IMR-90 (cell line): ENCODE measurements at regions not wholly inside any gene's neighbourhood (a gene's known extent, or its start where the extent isn't known, plus 50 kb on each side); places are given as distances from the start of the nearest gene placed in this dataset.

Source experiments
- ATAC-seq: fragments of 200-7000 bp; cut with Tn5 transposase; 2 replicates; pipeline ENCODE4 v1.9.1; 2020; ENCODE audit warnings: low read depth, mild to moderate bottlenecking, moderate library complexity
- BruUV-seq: library from RNA; stranded (reverse); fragments of 400-500 nt; replicated peaks from 2 replicates; lab custom pipeline; 2021; lab: Mats Ljungman, UMichigan
- CTCF ChIA-PET: fragments of 300-600 bp; formaldehyde crosslinking; extraction: SDS; loops from one replicate; lab custom pipeline; 2021; ENCODE audit warnings: antibody characterized with exemption; lab: Yijun Ruan, JAX
- POLR2A ChIA-PET: fragments of 300-600 bp; sonication (Branson Sonifier 250); formaldehyde crosslinking; loops from one replicate; lab custom pipeline; 2022; ENCODE audit warnings: antibody characterized with exemption; ENCODE audit not compliant: unreplicated experiment; lab: Charles Lee
- DNase-seq: peaks from one replicate; pipeline ENCODE4 v3.0.0; 2013
- H2AFZ ChIP-seq: replicated peaks from 2 replicates; pipeline ENCODE3; 2013; ENCODE audit warnings: low read length, mild to moderate bottlenecking; ENCODE audit not compliant: poor library complexity
- H2AK5ac ChIP-seq: 2 replicates; pipeline ENCODE4 v1.6.1; 2013; ENCODE audit warnings: low read depth, low read length, inconsistent platforms
- H2AK9ac ChIP-seq: replicated peaks from 2 replicates; pipeline ENCODE3; 2013; ENCODE audit warnings: mild to moderate bottlenecking, low read depth, low read length, moderate library complexity; ENCODE audit not compliant: poor library complexity
- H2BK120ac ChIP-seq: 2 replicates; pipeline ENCODE4 v1.6.1; 2013; ENCODE audit warnings: low read depth, low read length, inconsistent platforms
- H2BK15ac ChIP-seq: 3 replicates; pipeline ENCODE4 v1.6.1; 2013; ENCODE audit warnings: low read depth, low read length, inconsistent platforms
- H2BK20ac ChIP-seq: 2 replicates; pipeline ENCODE4 v1.6.1; 2013; ENCODE audit warnings: low read depth, mild to moderate bottlenecking, inconsistent platforms, low read length, moderate library complexity
- H2BK5ac ChIP-seq: 2 replicates; pipeline ENCODE4 v1.6.1; 2013; ENCODE audit warnings: mild to moderate bottlenecking, low read depth, low read length, inconsistent platforms; ENCODE audit not compliant: poor library complexity, severe bottlenecking
- H3K14ac ChIP-seq: replicated peaks from 2 replicates; pipeline ENCODE4 v1.6.1; 2013; ENCODE audit warnings: low read depth, low read length, inconsistent platforms
- H3K18ac ChIP-seq: 2 replicates; pipeline ENCODE4 v1.6.1; 2013; ENCODE audit warnings: low read depth, low read length, control low read depth
- H3K23ac ChIP-seq: 2 replicates; pipeline ENCODE4 v1.6.1; 2013; ENCODE audit warnings: low read depth, low read length, inconsistent platforms
- H3K27ac ChIP-seq: 2 replicates; pipeline ENCODE4 v1.5.1; 2013; ENCODE audit warnings: mild to moderate bottlenecking, control low read depth, low read length; ENCODE audit not compliant: insufficient read depth
- H3K27me3 ChIP-seq: 2 replicates; pipeline ENCODE4 v1.6.1; 2013; ENCODE audit warnings: low read length; ENCODE audit not compliant: control insufficient read depth, insufficient read depth
- H3K36me3 ChIP-seq: 2 replicates; pipeline ENCODE4 v1.6.1; 2013; ENCODE audit warnings: low read length, mixed read lengths; ENCODE audit not compliant: control insufficient read depth, insufficient read depth
- H3K4ac ChIP-seq: 2 replicates; pipeline ENCODE4 v1.6.1; 2013; ENCODE audit warnings: low read depth, low read length, inconsistent platforms
- H3K4me1 ChIP-seq: 2 replicates; pipeline ENCODE4 v1.6.1; 2013; ENCODE audit warnings: low read length, mixed read lengths; ENCODE audit not compliant: control insufficient read depth, insufficient read depth
- H3K4me2 ChIP-seq: 2 replicates; pipeline ENCODE4 v1.6.1; 2013; ENCODE audit warnings: low read depth, mild to moderate bottlenecking, control low read depth, low read length, moderate library complexity
- H3K4me3 ChIP-seq: 2 replicates; pipeline ENCODE4 v1.5.1; 2013; ENCODE audit warnings: low read depth, mild to moderate bottlenecking, control low read depth, low read length, moderate library complexity; ENCODE audit not compliant: insufficient read depth
- H3K56ac ChIP-seq: 2 replicates; pipeline ENCODE4 v1.6.1; 2013; ENCODE audit warnings: low read length, inconsistent platforms; ENCODE audit not compliant: insufficient read depth; ENCODE audit errors: extremely low read depth
- H3K79me1 ChIP-seq, 2 experiments: 2 replicates each; pipeline ENCODE4 v1.6.1; 2013; ENCODE audit warnings: low read length in 2 of 2, inconsistent platforms in 1 of 2, low read depth in 1 of 2
- H3K9ac ChIP-seq: 2 replicates; pipeline ENCODE4 v1.6.1; 2013; ENCODE audit warnings: low read depth, low read length, control low read depth
- H3K9me1 ChIP-seq: 2 replicates; pipeline ENCODE4 v1.6.1; 2013; ENCODE audit warnings: low read length, inconsistent platforms; ENCODE audit not compliant: insufficient read depth
- H3K9me3 ChIP-seq: 2 replicates; pipeline ENCODE4 v1.6.1; 2013; ENCODE audit warnings: low read length; ENCODE audit not compliant: control insufficient read depth, insufficient read depth
- H4K20me1 ChIP-seq: 2 replicates; pipeline ENCODE4 v1.6.1; 2013; ENCODE audit warnings: low read length, inconsistent platforms; ENCODE audit not compliant: insufficient read depth
- H4K5ac ChIP-seq: 2 replicates; pipeline ENCODE4 v1.6.1; 2013; ENCODE audit warnings: mild to moderate bottlenecking, low read depth, low read length, control low read depth
- H4K8ac ChIP-seq, 2 experiments: 2 replicates each; pipeline ENCODE4 v1.6.1; 2013; ENCODE audit warnings: low read depth in 2 of 2, low read length in 2 of 2, control low read depth in 1 of 2, inconsistent platforms in 1 of 2
- H4K91ac ChIP-seq: 2 replicates; pipeline ENCODE4 v1.6.1; 2013; ENCODE audit warnings: low read depth, low read length, inconsistent platforms; ENCODE audit not compliant: insufficient read depth
- USF2 ChIP-seq: fragments of 150-350 bp; IDR thresholded peaks from 2 replicates; pipeline ENCODE4 v1.6.1; 2017; ENCODE audit warnings: mild to moderate bottlenecking, antibody characterized with exemption, low read length, low read depth
- WGBS, 2 experiments: methylation state at CpG; one replicate each; pipeline versions ENCODE4 v1.1.5 to v1.1.7; 2013; ENCODE audit warnings: missing lambda C conversion rate in 2 of 2; ENCODE audit not compliant: insufficient read length in 1 of 2; ENCODE audit errors: extremely low coverage in 2 of 2; 5-methylcytosine and 5-hydroxymethylcytosine counted together
- dilution Hi-C: fragments of 300-500 bp; cut with HindIII; formaldehyde crosslinking; loops from one replicate; pipeline ENCODE4 v1.14.3; 2018; ENCODE audit warnings: low sequenced_read_pairs; ENCODE audit not compliant: unreplicated experiment
- in situ Hi-C: fragments of 300-500 bp; cut with MboI; formaldehyde crosslinking; loops from 3 replicates; pipeline ENCODE4 v1.14.3; 2019; ENCODE audit warnings: low sequenced_read_pairs, inconsistent platforms, mixed read lengths
- intact Hi-C: fragments of 100-400 bp; cut with micrococcal nuclease; formaldehyde crosslinking; loops from 2 replicates; pipeline ENCODE4 v1.10.0; 2022

- no peak overlapping the region for H2BK120ac ChIP-seq
- ATAC-seq = no peak; the same call in 1 of the 2 replicates
- no peak overlapping the region for H2BK5ac ChIP-seq
- dilution Hi-C loops = no loop called here
- POLR2A ChIA-PET = no interaction called here
- intact Hi-C loops = no loop called here
- H2AK5ac ChIP-seq = no peak overlapping the region
- no peak overlapping the region for H3K4me3 ChIP-seq
- H3K27ac ChIP-seq = no peak overlapping the region
- no peak overlapping the region for H2AK9ac ChIP-seq
- no peaks in the 10 kb centered on the region; the same call in 1 of the 2 replicates for H3K9me3 ChIP-seq
- no peak overlapping the region for H3K4ac ChIP-seq
- no peak overlapping the region for H2BK20ac ChIP-seq
- CTCF ChIA-PET = no interaction called here
- H3K14ac ChIP-seq = no peak overlapping the region
- H3K4me2 ChIP-seq = no peak overlapping the region
- no peak overlapping the region for H3K9ac ChIP-seq
- peak; percentile 29 for DNase-seq
- no peaks in the 10 kb centered on the region for H3K9me1 ChIP-seq
- no peak overlapping the region for H3K23ac ChIP-seq
- H3K36me3 ChIP-seq = no peaks in the 10 kb centered on the region
- no peak overlapping the region for H4K91ac ChIP-seq
- no peak for TF ChIP-seq USF2
- no peak overlapping the region for H3K56ac ChIP-seq
- H4K8ac ChIP-seq = no peak overlapping the region
- no peak overlapping the region for H4K5ac ChIP-seq
- peaks cover 69% of the 10 kb centered on the region for H3K27me3 ChIP-seq
- H3K18ac ChIP-seq = no peak overlapping the region
- no peaks in the 10 kb centered on the region for H3K4me1 ChIP-seq
- H2BK15ac ChIP-seq = no peak overlapping the region
- H3K79me1 ChIP-seq = no peaks in the 10 kb centered on the region
- WGBS, 2 experiments = 57% methylated on average over 1 of the region's 6 CpGs; no CpG with 5 or more reads in 1 of the 2 experiments
- H4K20me1 ChIP-seq = no peaks in the 10 kb centered on the region
- peak overlapping the region; percentile 41 for H2AFZ ChIP-seq
- in situ Hi-C loops = no loop called here
- no TSS peak for BruUV-seq
These were observed 58.3 kb upstream of the SHB start for GRCh38 chr9:38127271-38127839.
